ENCODE measurements at regions not wholly inside any gene's neighbourhood (a gene's known extent, or its start where the extent isn't known, plus 50 kb on each side); places are given as distances from the start of the nearest gene placed in this dataset.
A peak's percentile ranks its signal among the peaks of the same experiment; 100 is the strongest.

DNA sequence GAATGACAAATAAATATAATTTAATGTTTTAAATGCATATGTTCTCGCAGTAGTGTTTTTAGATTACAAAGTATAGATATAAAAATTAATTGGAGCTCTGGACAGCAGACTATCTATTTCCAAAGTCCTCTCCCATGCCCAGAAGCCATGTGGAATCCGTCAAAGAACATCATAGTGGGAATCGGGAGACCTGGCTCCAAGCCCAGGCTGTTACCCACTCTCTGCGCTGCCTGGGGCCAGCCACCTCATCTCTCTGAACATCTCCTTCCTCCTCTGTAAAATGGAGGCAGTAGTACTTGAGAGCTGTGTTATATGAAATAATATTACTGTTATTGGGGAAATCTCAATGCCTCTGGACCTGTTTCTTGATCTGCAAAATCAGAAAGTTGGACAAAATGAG is 58.1 kb upstream of the SLC30A5 start:
- TF ChIP-seq, protein P1, sequence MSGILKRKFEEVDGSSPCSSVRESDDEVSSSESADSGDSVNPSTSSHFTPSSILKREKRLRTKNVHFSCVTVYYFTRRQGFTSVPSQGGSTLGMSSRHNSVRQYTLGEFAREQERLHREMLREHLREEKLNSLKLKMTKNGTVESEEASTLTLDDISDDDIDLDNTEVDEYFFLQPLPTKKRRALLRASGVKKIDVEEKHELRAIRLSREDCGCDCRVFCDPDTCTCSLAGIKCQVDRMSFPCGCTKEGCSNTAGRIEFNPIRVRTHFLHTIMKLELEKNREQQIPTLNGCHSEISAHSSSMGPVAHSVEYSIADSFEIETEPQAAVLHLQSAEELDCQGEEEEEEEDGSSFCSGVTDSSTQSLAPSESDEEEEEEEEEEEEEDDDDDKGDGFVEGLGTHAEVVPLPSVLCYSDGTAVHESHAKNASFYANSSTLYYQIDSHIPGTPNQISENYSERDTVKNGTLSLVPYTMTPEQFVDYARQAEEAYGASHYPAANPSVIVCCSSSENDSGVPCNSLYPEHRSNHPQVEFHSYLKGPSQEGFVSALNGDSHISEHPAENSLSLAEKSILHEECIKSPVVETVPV (CRISPR knock-in tag; IDR thresholded peaks at IDR 0.05): peak; percentile 67; the same call in 1 of the 2 replicates
- TF ChIP-seq ZFP30 (CRISPR knock-in tag; IDR thresholded peaks at IDR 0.05) (no peak), ARNTL (CRISPR knock-in tag; IDR thresholded peaks at IDR 0.05; ENCODE audit: borderline replicate concordance, low read depth) (no peak), ZNF565 (CRISPR knock-in tag; conservative IDR thresholded peaks at IDR 0.05; ENCODE audit: low read depth) (no peak), TCF4 (CRISPR knock-in tag; IDR thresholded peaks at IDR 0.05; ENCODE audit: borderline replicate concordance) (peak; percentile 95), ZNF8 (CRISPR knock-in tag; IDR thresholded peaks at IDR 0.05) (peak; percentile 3; the same call in 1 of the 2 replicates), BACH2 (CRISPR knock-in tag; IDR thresholded peaks at IDR 0.05; ENCODE audit: borderline replicate concordance) (no peak), PPARA (CRISPR knock-in tag; IDR thresholded peaks at IDR 0.05; ENCODE audit: borderline replicate concordance) (no peak), ESRRG (CRISPR knock-in tag; IDR thresholded peaks at IDR 0.05) (no peak), ISL1 (CRISPR knock-in tag; IDR thresholded peaks at IDR 0.05) (peak; percentile 82)
- TF ChIP-seq, protein P2, sequence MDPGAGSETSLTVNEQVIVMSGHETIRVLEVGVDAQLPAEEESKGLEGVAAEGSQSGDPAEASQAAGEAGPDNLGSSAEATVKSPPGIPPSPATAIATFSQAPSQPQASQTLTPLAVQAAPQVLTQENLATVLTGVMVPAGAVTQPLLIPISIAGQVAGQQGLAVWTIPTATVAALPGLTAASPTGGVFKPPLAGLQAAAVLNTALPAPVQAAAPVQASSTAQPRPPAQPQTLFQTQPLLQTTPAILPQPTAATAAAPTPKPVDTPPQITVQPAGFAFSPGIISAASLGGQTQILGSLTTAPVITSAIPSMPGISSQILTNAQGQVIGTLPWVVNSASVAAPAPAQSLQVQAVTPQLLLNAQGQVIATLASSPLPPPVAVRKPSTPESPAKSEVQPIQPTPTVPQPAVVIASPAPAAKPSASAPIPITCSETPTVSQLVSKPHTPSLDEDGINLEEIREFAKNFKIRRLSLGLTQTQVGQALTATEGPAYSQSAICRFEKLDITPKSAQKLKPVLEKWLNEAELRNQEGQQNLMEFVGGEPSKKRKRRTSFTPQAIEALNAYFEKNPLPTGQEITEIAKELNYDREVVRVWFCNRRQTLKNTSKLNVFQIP (CRISPR knock-in tag; IDR thresholded peaks at IDR 0.05; ENCODE audit: borderline replicate concordance, low read depth): no peak
- TF ChIP-seq, protein P3, sequence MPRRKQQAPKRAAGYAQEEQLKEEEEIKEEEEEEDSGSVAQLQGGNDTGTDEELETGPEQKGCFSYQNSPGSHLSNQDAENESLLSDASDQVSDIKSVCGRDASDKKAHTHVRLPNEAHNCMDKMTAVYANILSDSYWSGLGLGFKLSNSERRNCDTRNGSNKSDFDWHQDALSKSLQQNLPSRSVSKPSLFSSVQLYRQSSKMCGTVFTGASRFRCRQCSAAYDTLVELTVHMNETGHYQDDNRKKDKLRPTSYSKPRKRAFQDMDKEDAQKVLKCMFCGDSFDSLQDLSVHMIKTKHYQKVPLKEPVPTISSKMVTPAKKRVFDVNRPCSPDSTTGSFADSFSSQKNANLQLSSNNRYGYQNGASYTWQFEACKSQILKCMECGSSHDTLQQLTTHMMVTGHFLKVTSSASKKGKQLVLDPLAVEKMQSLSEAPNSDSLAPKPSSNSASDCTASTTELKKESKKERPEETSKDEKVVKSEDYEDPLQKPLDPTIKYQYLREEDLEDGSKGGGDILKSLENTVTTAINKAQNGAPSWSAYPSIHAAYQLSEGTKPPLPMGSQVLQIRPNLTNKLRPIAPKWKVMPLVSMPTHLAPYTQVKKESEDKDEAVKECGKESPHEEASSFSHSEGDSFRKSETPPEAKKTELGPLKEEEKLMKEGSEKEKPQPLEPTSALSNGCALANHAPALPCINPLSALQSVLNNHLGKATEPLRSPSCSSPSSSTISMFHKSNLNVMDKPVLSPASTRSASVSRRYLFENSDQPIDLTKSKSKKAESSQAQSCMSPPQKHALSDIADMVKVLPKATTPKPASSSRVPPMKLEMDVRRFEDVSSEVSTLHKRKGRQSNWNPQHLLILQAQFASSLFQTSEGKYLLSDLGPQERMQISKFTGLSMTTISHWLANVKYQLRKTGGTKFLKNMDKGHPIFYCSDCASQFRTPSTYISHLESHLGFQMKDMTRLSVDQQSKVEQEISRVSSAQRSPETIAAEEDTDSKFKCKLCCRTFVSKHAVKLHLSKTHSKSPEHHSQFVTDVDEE (CRISPR knock-in tag; IDR thresholded peaks at IDR 0.05): peak; percentile 90
- peak; percentile 81 for ATAC-seq

DNA sequence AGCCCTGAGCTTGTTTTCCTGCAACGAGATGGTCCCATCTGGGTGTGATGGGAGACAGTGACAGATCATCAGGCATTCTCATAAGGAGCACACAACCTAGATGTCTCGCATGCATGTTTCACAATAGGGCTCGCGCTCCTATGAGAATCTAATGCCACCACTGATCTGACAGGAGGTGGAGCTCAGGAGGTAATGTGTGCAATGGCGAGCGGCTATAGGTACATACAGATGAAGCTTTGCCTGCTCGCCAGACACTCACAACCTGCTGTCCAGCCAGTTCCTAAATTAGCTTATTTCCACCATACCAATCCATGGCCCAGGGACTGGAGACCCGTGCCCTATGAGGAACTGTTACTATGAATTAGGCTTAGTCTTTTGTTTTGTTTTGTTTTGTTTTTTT is 55.3 kb upstream of the SLC30A5 start:
- no peak for TF ChIP-seq TCF4 (CRISPR knock-in tag; IDR thresholded peaks at IDR 0.05; ENCODE audit: borderline replicate concordance)
- TF ChIP-seq ZNF8 (CRISPR knock-in tag; IDR thresholded peaks at IDR 0.05): no peak
- no peak for TF ChIP-seq TOX (CRISPR knock-in tag; IDR thresholded peaks at IDR 0.05; ENCODE audit: borderline replicate concordance)
- TF ChIP-seq BACH2 (CRISPR knock-in tag; IDR thresholded peaks at IDR 0.05; ENCODE audit: borderline replicate concordance): no peak
- no peak for TF ChIP-seq PPARA (CRISPR knock-in tag; IDR thresholded peaks at IDR 0.05; ENCODE audit: borderline replicate concordance)
- TF ChIP-seq ESRRG (CRISPR knock-in tag; IDR thresholded peaks at IDR 0.05): no peak
- ATAC-seq: no peak

DNA sequence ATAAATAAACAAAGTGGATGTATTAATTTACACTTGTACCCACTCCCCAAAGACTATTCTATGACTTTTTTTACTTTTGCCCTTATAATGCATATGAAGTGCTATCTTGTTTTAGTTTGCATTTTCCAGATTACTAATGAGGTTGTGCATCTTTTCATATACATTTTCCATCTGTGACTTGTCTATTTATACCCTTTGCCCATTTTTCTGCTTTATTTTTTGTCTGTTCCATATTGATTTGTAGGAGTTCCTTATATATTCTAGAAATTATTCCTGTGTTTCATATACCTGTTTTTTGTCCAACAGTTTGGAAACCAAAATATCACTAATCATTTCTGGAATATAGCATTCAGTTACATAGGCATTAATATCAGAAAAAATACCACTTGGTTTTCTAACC is 54.0 kb upstream of the SLC30A5 start:
- ATAC-seq: no peak
- TF ChIP-seq ESRRG (CRISPR knock-in tag; IDR thresholded peaks at IDR 0.05) (no peak), ISL1 (CRISPR knock-in tag; IDR thresholded peaks at IDR 0.05) (no peak), SNAI2 (CRISPR knock-in tag; IDR thresholded peaks at IDR 0.05) (no peak), TCF4 (CRISPR knock-in tag; IDR thresholded peaks at IDR 0.05; ENCODE audit: borderline replicate concordance) (no peak), ZNF565 (CRISPR knock-in tag; conservative IDR thresholded peaks at IDR 0.05; ENCODE audit: low read depth) (no peak), TOX (CRISPR knock-in tag; IDR thresholded peaks at IDR 0.05; ENCODE audit: borderline replicate concordance) (no peak), BACH2 (CRISPR knock-in tag; IDR thresholded peaks at IDR 0.05; ENCODE audit: borderline replicate concordance) (no peak), PPARA (CRISPR knock-in tag; IDR thresholded peaks at IDR 0.05; ENCODE audit: borderline replicate concordance) (no peak), ZFP30 (CRISPR knock-in tag; IDR thresholded peaks at IDR 0.05) (no peak), GLIS3 (CRISPR knock-in tag; IDR thresholded peaks at IDR 0.05) (no peak), OSR1 (CRISPR knock-in tag; IDR thresholded peaks at IDR 0.05) (no peak)
- TF ChIP-seq, protein P4, sequence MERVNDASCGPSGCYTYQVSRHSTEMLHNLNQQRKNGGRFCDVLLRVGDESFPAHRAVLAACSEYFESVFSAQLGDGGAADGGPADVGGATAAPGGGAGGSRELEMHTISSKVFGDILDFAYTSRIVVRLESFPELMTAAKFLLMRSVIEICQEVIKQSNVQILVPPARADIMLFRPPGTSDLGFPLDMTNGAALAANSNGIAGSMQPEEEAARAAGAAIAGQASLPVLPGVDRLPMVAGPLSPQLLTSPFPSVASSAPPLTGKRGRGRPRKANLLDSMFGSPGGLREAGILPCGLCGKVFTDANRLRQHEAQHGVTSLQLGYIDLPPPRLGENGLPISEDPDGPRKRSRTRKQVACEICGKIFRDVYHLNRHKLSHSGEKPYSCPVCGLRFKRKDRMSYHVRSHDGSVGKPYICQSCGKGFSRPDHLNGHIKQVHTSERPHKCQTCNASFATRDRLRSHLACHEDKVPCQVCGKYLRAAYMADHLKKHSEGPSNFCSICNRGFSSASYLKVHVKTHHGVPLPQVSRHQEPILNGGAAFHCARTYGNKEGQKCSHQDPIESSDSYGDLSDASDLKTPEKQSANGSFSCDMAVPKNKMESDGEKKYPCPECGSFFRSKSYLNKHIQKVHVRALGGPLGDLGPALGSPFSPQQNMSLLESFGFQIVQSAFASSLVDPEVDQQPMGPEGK (CRISPR knock-in tag; IDR thresholded peaks at IDR 0.05; ENCODE audit: borderline replicate concordance): no peak
- TF ChIP-seq, protein P5, sequence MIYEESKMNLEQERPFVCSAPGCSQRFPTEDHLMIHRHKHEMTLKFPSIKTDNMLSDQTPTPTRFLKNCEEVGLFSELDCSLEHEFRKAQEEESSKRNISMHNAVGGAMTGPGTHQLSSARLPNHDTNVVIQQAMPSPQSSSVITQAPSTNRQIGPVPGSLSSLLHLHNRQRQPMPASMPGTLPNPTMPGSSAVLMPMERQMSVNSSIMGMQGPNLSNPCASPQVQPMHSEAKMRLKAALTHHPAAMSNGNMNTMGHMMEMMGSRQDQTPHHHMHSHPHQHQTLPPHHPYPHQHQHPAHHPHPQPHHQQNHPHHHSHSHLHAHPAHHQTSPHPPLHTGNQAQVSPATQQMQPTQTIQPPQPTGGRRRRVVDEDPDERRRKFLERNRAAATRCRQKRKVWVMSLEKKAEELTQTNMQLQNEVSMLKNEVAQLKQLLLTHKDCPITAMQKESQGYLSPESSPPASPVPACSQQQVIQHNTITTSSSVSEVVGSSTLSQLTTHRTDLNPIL (CRISPR knock-in tag; IDR thresholded peaks at IDR 0.05; ENCODE audit: low read depth): no peak
- TF ChIP-seq, protein P3 (CRISPR knock-in tag; IDR thresholded peaks at IDR 0.05): no peak
- TF ChIP-seq, protein P1 (CRISPR knock-in tag; IDR thresholded peaks at IDR 0.05): no peak

All from SK-N-SH treated with all-trans-retinoic acid at 6 μM for 48 hours (cell line).